ENCODE measurements at regions not wholly inside any gene's neighbourhood (a gene's known extent, or its start where the extent isn't known, plus 50 kb on each side); places are given as distances from the start of the nearest gene placed in this dataset.

DNA sequence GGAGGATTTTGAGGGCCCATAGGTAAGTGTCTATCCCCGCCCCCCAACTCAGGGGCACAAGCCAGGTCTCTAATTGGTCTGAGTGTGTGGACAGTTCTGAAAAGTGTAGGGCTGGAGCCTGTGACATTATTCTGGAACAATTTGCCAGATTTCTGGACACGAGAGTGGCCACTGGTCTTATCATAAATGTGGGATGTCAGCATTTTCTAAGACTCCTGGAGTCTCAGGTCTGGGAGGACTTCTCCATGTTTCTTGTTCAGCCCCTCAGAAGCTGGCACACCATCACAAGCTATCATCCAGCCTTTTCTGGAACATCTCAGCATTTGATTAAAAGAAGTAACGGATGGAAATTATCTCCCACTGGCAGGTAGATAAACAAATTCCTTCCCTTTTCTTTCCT, 141.4 kb downstream of the SEC61B start (continued):
- TF ChIP-seq, protein P1, sequence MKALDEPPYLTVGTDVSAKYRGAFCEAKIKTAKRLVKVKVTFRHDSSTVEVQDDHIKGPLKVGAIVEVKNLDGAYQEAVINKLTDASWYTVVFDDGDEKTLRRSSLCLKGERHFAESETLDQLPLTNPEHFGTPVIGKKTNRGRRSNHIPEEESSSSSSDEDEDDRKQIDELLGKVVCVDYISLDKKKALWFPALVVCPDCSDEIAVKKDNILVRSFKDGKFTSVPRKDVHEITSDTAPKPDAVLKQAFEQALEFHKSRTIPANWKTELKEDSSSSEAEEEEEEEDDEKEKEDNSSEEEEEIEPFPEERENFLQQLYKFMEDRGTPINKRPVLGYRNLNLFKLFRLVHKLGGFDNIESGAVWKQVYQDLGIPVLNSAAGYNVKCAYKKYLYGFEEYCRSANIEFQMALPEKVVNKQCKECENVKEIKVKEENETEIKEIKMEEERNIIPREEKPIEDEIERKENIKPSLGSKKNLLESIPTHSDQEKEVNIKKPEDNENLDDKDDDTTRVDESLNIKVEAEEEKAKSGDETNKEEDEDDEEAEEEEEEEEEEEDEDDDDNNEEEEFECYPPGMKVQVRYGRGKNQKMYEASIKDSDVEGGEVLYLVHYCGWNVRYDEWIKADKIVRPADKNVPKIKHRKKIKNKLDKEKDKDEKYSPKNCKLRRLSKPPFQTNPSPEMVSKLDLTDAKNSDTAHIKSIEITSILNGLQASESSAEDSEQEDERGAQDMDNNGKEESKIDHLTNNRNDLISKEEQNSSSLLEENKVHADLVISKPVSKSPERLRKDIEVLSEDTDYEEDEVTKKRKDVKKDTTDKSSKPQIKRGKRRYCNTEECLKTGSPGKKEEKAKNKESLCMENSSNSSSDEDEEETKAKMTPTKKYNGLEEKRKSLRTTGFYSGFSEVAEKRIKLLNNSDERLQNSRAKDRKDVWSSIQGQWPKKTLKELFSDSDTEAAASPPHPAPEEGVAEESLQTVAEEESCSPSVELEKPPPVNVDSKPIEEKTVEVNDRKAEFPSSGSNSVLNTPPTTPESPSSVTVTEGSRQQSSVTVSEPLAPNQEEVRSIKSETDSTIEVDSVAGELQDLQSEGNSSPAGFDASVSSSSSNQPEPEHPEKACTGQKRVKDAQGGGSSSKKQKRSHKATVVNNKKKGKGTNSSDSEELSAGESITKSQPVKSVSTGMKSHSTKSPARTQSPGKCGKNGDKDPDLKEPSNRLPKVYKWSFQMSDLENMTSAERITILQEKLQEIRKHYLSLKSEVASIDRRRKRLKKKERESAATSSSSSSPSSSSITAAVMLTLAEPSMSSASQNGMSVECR (CRISPR knock-in tag; IDR thresholded peaks at IDR 0.05; ENCODE audit: borderline replicate concordance): no peak
- TF ChIP-seq, protein P2, sequence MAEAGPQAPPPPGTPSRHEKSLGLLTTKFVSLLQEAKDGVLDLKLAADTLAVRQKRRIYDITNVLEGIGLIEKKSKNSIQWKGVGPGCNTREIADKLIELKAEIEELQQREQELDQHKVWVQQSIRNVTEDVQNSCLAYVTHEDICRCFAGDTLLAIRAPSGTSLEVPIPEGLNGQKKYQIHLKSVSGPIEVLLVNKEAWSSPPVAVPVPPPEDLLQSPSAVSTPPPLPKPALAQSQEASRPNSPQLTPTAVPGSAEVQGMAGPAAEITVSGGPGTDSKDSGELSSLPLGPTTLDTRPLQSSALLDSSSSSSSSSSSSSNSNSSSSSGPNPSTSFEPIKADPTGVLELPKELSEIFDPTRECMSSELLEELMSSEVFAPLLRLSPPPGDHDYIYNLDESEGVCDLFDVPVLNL (CRISPR knock-in tag; IDR thresholded peaks at IDR 0.05; ENCODE audit: borderline replicate concordance, low read depth): no peak
- TF ChIP-seq ETV6 (CRISPR knock-in tag; IDR thresholded peaks at IDR 0.05): no peak
- TF ChIP-seq, protein P3, sequence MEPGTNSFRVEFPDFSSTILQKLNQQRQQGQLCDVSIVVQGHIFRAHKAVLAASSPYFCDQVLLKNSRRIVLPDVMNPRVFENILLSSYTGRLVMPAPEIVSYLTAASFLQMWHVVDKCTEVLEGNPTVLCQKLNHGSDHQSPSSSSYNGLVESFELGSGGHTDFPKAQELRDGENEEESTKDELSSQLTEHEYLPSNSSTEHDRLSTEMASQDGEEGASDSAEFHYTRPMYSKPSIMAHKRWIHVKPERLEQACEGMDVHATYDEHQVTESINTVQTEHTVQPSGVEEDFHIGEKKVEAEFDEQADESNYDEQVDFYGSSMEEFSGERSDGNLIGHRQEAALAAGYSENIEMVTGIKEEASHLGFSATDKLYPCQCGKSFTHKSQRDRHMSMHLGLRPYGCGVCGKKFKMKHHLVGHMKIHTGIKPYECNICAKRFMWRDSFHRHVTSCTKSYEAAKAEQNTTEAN (CRISPR knock-in tag; IDR thresholded peaks at IDR 0.05): no peak
- no peak for TF ChIP-seq FOXP4 (CRISPR knock-in tag; IDR thresholded peaks at IDR 0.05)
- TF ChIP-seq, protein P4, sequence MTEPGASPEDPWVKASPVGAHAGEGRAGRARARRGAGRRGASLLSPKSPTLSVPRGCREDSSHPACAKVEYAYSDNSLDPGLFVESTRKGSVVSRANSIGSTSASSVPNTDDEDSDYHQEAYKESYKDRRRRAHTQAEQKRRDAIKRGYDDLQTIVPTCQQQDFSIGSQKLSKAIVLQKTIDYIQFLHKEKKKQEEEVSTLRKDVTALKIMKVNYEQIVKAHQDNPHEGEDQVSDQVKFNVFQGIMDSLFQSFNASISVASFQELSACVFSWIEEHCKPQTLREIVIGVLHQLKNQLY (CRISPR knock-in tag; IDR thresholded peaks at IDR 0.05): no peak
- no peak for TF ChIP-seq JUN (CRISPR knock-in tag; IDR thresholded peaks at IDR 0.05)
- no peak for TF ChIP-seq ZNF396 (CRISPR knock-in tag; IDR thresholded peaks at IDR 0.05; ENCODE audit: borderline replicate concordance)

GRCh38 chr9:99365233-99365980, 143.3 kb downstream of the SEC61B start:
- TF ChIP-seq SP1 (CRISPR knock-in tag; conservative IDR thresholded peaks at IDR 0.05) (no peak), ZNF263 (CRISPR knock-in tag; IDR thresholded peaks at IDR 0.05; ENCODE audit: low read depth) (no peak)
- DNase-seq (ENCODE audit: low spot score) (no peak), ATAC-seq (no peak)
- CTCF ChIA-PET: no interaction called here
- Mint-ChIP-seq H3K27ac (no peak overlapping the region), H3K36me3 (no peaks in the 10 kb centered on the region), H3K9me3 (0 out of 2 replicates have a peak, but pooled peaks cover 3% of the 10 kb centered on the region), H3K4me1 (peaks cover 13% of the 10 kb centered on the region), H3K27me3 (ENCODE audit: low read depth) (no peaks in the 10 kb centered on the region; the same call in none of the 2 replicates), H3K4me3 (no peak overlapping the region)
- POLR2A ChIA-PET: no interaction called here

GRCh38 chr9:99366183-99366582, 144.1 kb downstream of the SEC61B start:
- H3K4me3 Mint-ChIP-seq: no peak overlapping the region
- no peak for ATAC-seq
- TF ChIP-seq ESRRA (CRISPR knock-in tag; IDR thresholded peaks at IDR 0.05; ENCODE audit: borderline replicate concordance) (no peak), ELF4 (CRISPR knock-in tag; IDR thresholded peaks at IDR 0.05; ENCODE audit: low read depth) (no peak), IRF2 (CRISPR knock-in tag; IDR thresholded peaks at IDR 0.05; ENCODE audit: borderline replicate concordance, low read depth) (no peak), NR1H2 (CRISPR knock-in tag; IDR thresholded peaks at IDR 0.05) (no peak), SMAD3 (CRISPR knock-in tag; IDR thresholded peaks at IDR 0.05; ENCODE audit: borderline replicate concordance) (no peak)
- TF ChIP-seq, protein P5, sequence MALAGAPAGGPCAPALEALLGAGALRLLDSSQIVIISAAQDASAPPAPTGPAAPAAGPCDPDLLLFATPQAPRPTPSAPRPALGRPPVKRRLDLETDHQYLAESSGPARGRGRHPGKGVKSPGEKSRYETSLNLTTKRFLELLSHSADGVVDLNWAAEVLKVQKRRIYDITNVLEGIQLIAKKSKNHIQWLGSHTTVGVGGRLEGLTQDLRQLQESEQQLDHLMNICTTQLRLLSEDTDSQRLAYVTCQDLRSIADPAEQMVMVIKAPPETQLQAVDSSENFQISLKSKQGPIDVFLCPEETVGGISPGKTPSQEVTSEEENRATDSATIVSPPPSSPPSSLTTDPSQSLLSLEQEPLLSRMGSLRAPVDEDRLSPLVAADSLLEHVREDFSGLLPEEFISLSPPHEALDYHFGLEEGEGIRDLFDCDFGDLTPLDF (CRISPR knock-in tag; IDR thresholded peaks at IDR 0.05): no peak
- TF ChIP-seq, protein P2 (CRISPR knock-in tag; IDR thresholded peaks at IDR 0.05; ENCODE audit: borderline replicate concordance, low read depth): no peak
- H3K9me3 Mint-ChIP-seq: 0 out of 2 replicates have a peak, but pooled peaks cover 3% of the 10 kb centered on the region
- H3K27ac Mint-ChIP-seq: no peak overlapping the region
- no peak for DNase-seq (ENCODE audit: low spot score)
- no peaks in the 10 kb centered on the region for H3K36me3 Mint-ChIP-seq
- H3K4me1 Mint-ChIP-seq: peaks cover 13% of the 10 kb centered on the region
- CTCF ChIA-PET: no interaction called here
- H3K27me3 Mint-ChIP-seq (ENCODE audit: low read depth): no peaks in the 10 kb centered on the region; the same call in none of the 2 replicates
- POLR2A ChIA-PET: no interaction called here

Data from WTC11 (cell line).